A549 (cell line): ENCODE measurements at regions not wholly inside any gene's neighbourhood (a gene's known extent, or its start where the extent isn't known, plus 50 kb on each side); places are given as distances from the start of the nearest gene placed in this dataset.

ENCODE experiments used
- ATAC-seq, 2 experiments: fragments of 200-7000 bp in 1 of 2; fragments of >200 bp in 1 of 2; cut with Nextera tagmentation in 1 of 2; cut with Tn5 transposase in 1 of 2; 3 replicates each; pipeline versions ENCODE4 v1.8.0 to v1.9.1; 2018 to 2020; ENCODE audit warnings: mild to moderate bottlenecking in 1 of 2, moderate library complexity in 1 of 2
- CTCF ChIA-PET: fragments of 300-600 bp; sonication (Branson Sonifier 250); formaldehyde crosslinking; extraction: SDS; loops from one replicate; lab custom pipeline; 2021; ENCODE audit warnings: antibody characterized with exemption, inconsistent platforms; lab: Yijun Ruan, JAX
- POLR2A ChIA-PET: fragments of 350-600 bp; formaldehyde crosslinking; extraction: SDS; loops from one replicate; lab custom pipeline; 2021; ENCODE audit warnings: antibody characterized with exemption, inconsistent platforms; lab: Yijun Ruan, JAX
- DNase-seq, 2 experiments: peaks; one replicate each; pipeline versions ENCODE4 v3.0.0 to v3.0.0-alpha.2; 2011 to 2016; ENCODE audit warnings: low read depth in 1 of 2, low spot score in 1 of 2
- FAIRE-seq: peaks from 2 replicates; lab custom pipeline; 2011; peaks lifted over from hg19 to GRCh38; lab: Jason Lieb, UNC
- H3K27ac ChIP-seq, 2 experiments: fragments of >200 bp; sonication (Bioruptor Twin); formaldehyde crosslinking; 3 replicates each; pipeline ENCODE4 v1.5.1; 2016 to 2017
- H3K4me1 ChIP-seq: fragments of >200 bp; sonication (Bioruptor Twin); formaldehyde crosslinking; 3 replicates; pipeline ENCODE4 v1.6.1; 2016
- H3K4me2 ChIP-seq: fragments of >200 bp; sonication (Bioruptor Twin); formaldehyde crosslinking; 3 replicates; pipeline ENCODE4 v1.6.1; 2016
- H3K4me3 ChIP-seq: fragments of >200 bp; sonication (Bioruptor Twin); formaldehyde crosslinking; 3 replicates; pipeline ENCODE4 v1.5.1; 2016
- H3K9me3 ChIP-seq: fragments of >200 bp; sonication (Bioruptor Twin); formaldehyde crosslinking; 3 replicates; pipeline ENCODE4 v1.6.1; 2016
- BCL3 ChIP-seq: fragments of >200 bp; sonication (Bioruptor Twin); formaldehyde crosslinking; IDR thresholded peaks from 3 replicates; pipeline ENCODE4 v1.6.1; 2016
- CBX2 ChIP-seq: fragments of 200-600 bp; sonication (generic); IDR thresholded peaks from 2 replicates; pipeline ENCODE4 v1.6.1; 2016; ENCODE audit warnings: low read depth, mild to moderate bottlenecking, borderline replicate concordance
- CBX8 ChIP-seq: fragments of 200-600 bp; sonication (generic); IDR thresholded peaks from 2 replicates; pipeline ENCODE4 v1.6.1; 2016
- E2F6 ChIP-seq: IDR thresholded peaks from 2 replicates; pipeline ENCODE4 v1.6.1; 2012; ENCODE audit warnings: low read depth, borderline replicate concordance
- EHF ChIP-seq: fragments of 250-450 bp; sonication (Bioruptor Pico); IDR thresholded peaks from 2 replicates; pipeline ENCODE4 v1.5.0; 2020; ENCODE audit warnings: mild to moderate bottlenecking
- EHMT2 ChIP-seq: fragments of 200-600 bp; sonication (generic); IDR thresholded peaks from 2 replicates; pipeline ENCODE4 v1.6.1; 2016; ENCODE audit warnings: antibody characterized with exemption, low read depth, mild to moderate bottlenecking, moderate library complexity
- ELK1 ChIP-seq: fragments of 150-350 bp; IDR thresholded peaks from 2 replicates; pipeline ENCODE4 v1.6.1; 2014; ENCODE audit warnings: low read depth, mild to moderate bottlenecking, low read length
- ESRRA ChIP-seq: fragments of 150-350 bp; IDR thresholded peaks from 2 replicates; pipeline ENCODE4 v1.6.1; 2014; ENCODE audit warnings: mild to moderate bottlenecking, low read length, borderline replicate concordance
- FOSB ChIP-seq: fragments of 250-450 bp; sonication (Bioruptor Pico); IDR thresholded peaks from 2 replicates; pipeline ENCODE4 v1.5.0; 2020; ENCODE audit warnings: mild to moderate bottlenecking, moderate library complexity
- FOSL2 ChIP-seq, 2 experiments: fragments of 450-650 bp in 1 of 2; fragments of >200 bp in 1 of 2; sonication (Bioruptor Twin) in 1 of 2; formaldehyde crosslinking; IDR thresholded peaks; 2 replicates each; pipeline versions ENCODE4 v1.5.0 to v1.6.1; 2016 to 2020; ENCODE audit warnings: mild to moderate bottlenecking in 1 of 2, moderate library complexity in 1 of 2
- FOXS1 ChIP-seq: fragments of 250-450 bp; sonication (Bioruptor Pico); IDR thresholded peaks from 2 replicates; pipeline ENCODE4 v1.5.0; 2020; ENCODE audit warnings: mild to moderate bottlenecking, moderate library complexity
- GATA3 ChIP-seq: IDR thresholded peaks from 2 replicates; pipeline ENCODE4 v1.6.1; 2012; ENCODE audit warnings: borderline replicate concordance
- HDAC2 ChIP-seq: fragments of 200-600 bp; sonication (generic); IDR thresholded peaks from 2 replicates; pipeline ENCODE4 v1.6.1; 2016
- HOXB13 ChIP-seq: fragments of 250-450 bp; sonication (Bioruptor Pico); IDR thresholded peaks from 2 replicates; pipeline ENCODE4 v1.5.0; 2020; ENCODE audit warnings: low read depth, mild to moderate bottlenecking, moderate library complexity
- HOXB5 ChIP-seq: fragments of 250-450 bp; sonication (Bioruptor Pico); IDR thresholded peaks from 2 replicates; pipeline ENCODE4 v1.5.0; 2020; ENCODE audit warnings: mild to moderate bottlenecking, moderate library complexity
- JUN ChIP-seq, 2 experiments: fragments of >200 bp; sonication (Bioruptor Twin); formaldehyde crosslinking; IDR thresholded peaks; 2 replicates in 1 of 2; 3 replicates in 1 of 2; pipeline ENCODE4 v1.6.1; 2016 to 2017
- MAFK ChIP-seq: fragments of 450-650 bp; IDR thresholded peaks from 2 replicates; pipeline ENCODE4 v1.6.1; 2014; ENCODE audit not compliant: partially characterized antibody
- MAZ ChIP-seq: fragments of 150-350 bp; IDR thresholded peaks from 2 replicates; pipeline ENCODE4 v1.6.1; 2014; ENCODE audit warnings: antibody characterized with exemption, low read depth, low read length, borderline replicate concordance
- MYC ChIP-seq: IDR thresholded peaks from 2 replicates; pipeline ENCODE4 v1.6.1; 2012; ENCODE audit warnings: mild to moderate bottlenecking, inconsistent platforms, low read length, improper control_type of control experiment, borderline replicate concordance
- POLR2A ChIP-seq: IDR thresholded peaks from 2 replicates; pipeline ENCODE4 v1.6.1; 2012; ENCODE audit warnings: mild to moderate bottlenecking, low read length
- POLR2AphosphoS2 ChIP-seq: conservative IDR thresholded peaks from 2 replicates; pipeline ENCODE4 v1.6.1; 2012; ENCODE audit warnings: low read length, improper control_type of control experiment, inconsistent platforms
- RARB ChIP-seq: fragments of 250-450 bp; sonication (Bioruptor Pico); IDR thresholded peaks from 2 replicates; pipeline ENCODE4 v1.8.0; 2021; ENCODE audit warnings: mild to moderate bottlenecking, moderate library complexity
- RCOR1 ChIP-seq: fragments of 150-350 bp; IDR thresholded peaks from 2 replicates; pipeline ENCODE4 v1.6.1; 2014; ENCODE audit warnings: antibody characterized with exemption, low read length, low read depth
- REST ChIP-seq: fragments of 200-600 bp; sonication (generic); IDR thresholded peaks from 2 replicates; pipeline ENCODE4 v1.6.1; 2016; ENCODE audit warnings: antibody characterized with exemption, mild to moderate bottlenecking, moderate library complexity
- TFCP2L1 ChIP-seq: fragments of 250-450 bp; sonication (Bioruptor Pico); IDR thresholded peaks from 2 replicates; pipeline ENCODE4 v1.5.0; 2021; ENCODE audit warnings: mild to moderate bottlenecking
- TP53 ChIP-seq: fragments of 250-450 bp; sonication (Bioruptor Pico); IDR thresholded peaks from 2 replicates; pipeline ENCODE4 v1.5.0; 2021; ENCODE audit warnings: mild to moderate bottlenecking, moderate library complexity
- ZC3H11A ChIP-seq: fragments of 450-650 bp; IDR thresholded peaks from 2 replicates; pipeline ENCODE4 v1.6.1; 2014; ENCODE audit warnings: antibody characterized with exemption, mild to moderate bottlenecking
- ZNF302 ChIP-seq: fragments of 250-450 bp; sonication (Bioruptor Pico); IDR thresholded peaks from 2 replicates; pipeline ENCODE4 v1.9.0; 2021; ENCODE audit warnings: inconsistent platforms, mild to moderate bottlenecking, moderate library complexity
- WGBS: methylation state at CpG from one replicate; pipeline ENCODE4 v1.1.6; 2017; ENCODE audit errors: missing lambda C conversion rate; 5-methylcytosine and 5-hydroxymethylcytosine counted together

- DNase-seq (no peak), ATAC-seq (no peak), FAIRE-seq (no peak)
- Histone ChIP-seq H3K4me3 (no peak overlapping the region), H3K9me3 (no peaks in the 10 kb centered on the region), H3K4me1 (no peaks in the 10 kb centered on the region), H3K27ac (no peak overlapping the region), H3K4me2 (no peak overlapping the region)
- 2% methylated on average over 4 of the region's 4 CpGs for WGBS
- TF ChIP-seq E2F6 (no peak), MAFK (no peak), ZC3H11A (no peak), ELK1 (no peak), REST (no peak), ZNF302 (CRISPR knock-in tag) (no peak), TFCP2L1 (CRISPR knock-in tag) (no peak), CBX2 (no peak), GATA3 (no peak), FOXS1 (CRISPR knock-in tag) (no peak), HOXB13 (CRISPR knock-in tag) (no peak), JUN (IDR thresholded peaks at IDR 0.05) (no peak), RARB (CRISPR knock-in tag) (no peak)
- ChIA-PET CTCF (no interaction called here), POLR2A (no interaction called here)
Measured at GRCh38 chr2:509888-510287, 167.3 kb downstream of the TMEM18 start.

- no peak for TF ChIP-seq MAZ
- no peak for TF ChIP-seq FOSL2 (IDR thresholded peaks at IDR 0.05)
- TF ChIP-seq FOSL2 (CRISPR knock-in tag; IDR thresholded peaks at IDR 0.05) = no peak
- no peak for TF ChIP-seq CBX8
- TF ChIP-seq POLR2AphosphoS2 = no peak
- no peak for TF ChIP-seq EHF (CRISPR knock-in tag)
- TF ChIP-seq ESRRA = no peak
- no peak for TF ChIP-seq MYC
- no peak for TF ChIP-seq ZNF302 (CRISPR knock-in tag)
- no peak for TF ChIP-seq FOXS1 (CRISPR knock-in tag)
- TF ChIP-seq, all 56 proteins: peak for 0
- 4% methylated on average over 4 of the region's 4 CpGs for WGBS
- Histone ChIP-seq H3K4me2 (no peak overlapping the region), H3K4me3 (no peak overlapping the region), H3K9me3 (no peaks in the 10 kb centered on the region), H3K27ac (no peak overlapping the region), H3K4me1 (no peaks in the 10 kb centered on the region)
- FAIRE-seq (no peak), ATAC-seq (no peak), DNase-seq (no peak)
- ChIA-PET CTCF (no interaction called here), POLR2A (no interaction called here)
Measured at GRCh38 chr2:508121-508520, 169.1 kb downstream of the TMEM18 start.

GRCh38 chr2:506866-507265 is 170.3 kb downstream of the TMEM18 start:
- Histone ChIP-seq H3K4me3 (no peak overlapping the region), H3K27ac (no peak overlapping the region), H3K9me3 (no peaks in the 10 kb centered on the region), H3K4me1 (no peaks in the 10 kb centered on the region), H3K4me2 (no peak overlapping the region)
- FAIRE-seq (no peak), ATAC-seq (no peak), DNase-seq (no peak)
- ChIA-PET CTCF (no interaction called here), POLR2A (no interaction called here)
- TF ChIP-seq POLR2A = no peak
- no peak for TF ChIP-seq HDAC2
- no peak for TF ChIP-seq HOXB5 (CRISPR knock-in tag)
- TF ChIP-seq EHMT2 = no peak
- no peak for TF ChIP-seq MAFK
- no peak for TF ChIP-seq FOSB (CRISPR knock-in tag)
- TF ChIP-seq RCOR1 = no peak
- TF ChIP-seq POLR2AphosphoS2 = no peak
- TF ChIP-seq TP53 (CRISPR knock-in tag) = no peak
- no peak for TF ChIP-seq FOSL2 (IDR thresholded peaks at IDR 0.05)
- TF ChIP-seq FOSL2 (CRISPR knock-in tag; IDR thresholded peaks at IDR 0.05) = no peak
- TF ChIP-seq BCL3 = no peak
- 34% methylated on average over 5 of the region's 5 CpGs for WGBS
